HG02884 (cell line): ENCODE measurements at regions not wholly inside any gene's neighbourhood (a gene's known extent, or its start where the extent isn't known, plus 50 kb on each side); places are given as distances from the start of the nearest gene placed in this dataset.
A peak's percentile ranks its signal among the peaks of the same experiment; 100 is the strongest.

Experiments used
- ATAC-seq: cut with Tn5 transposase; IDR thresholded peaks from one replicate; pipeline ENCODE4 v1.9.1; 2021; ENCODE audit warnings: mild to moderate bottlenecking, moderate library complexity; ENCODE audit not compliant: unreplicated experiment

- no peak for ATAC-seq
Measured at GRCh38 chr6:71584712-71585436, 296.3 kb downstream of the OGFRL1 start.

GRCh38 chr6:71585472-71585871 lies 296.9 kb downstream of the OGFRL1 start:
- no peak for ATAC-seq

GRCh38 chr6:71588490-71588889 lies 297.9 kb upstream of the RIMS1 start:
- no peak for ATAC-seq

GRCh38 chr6:71589254-71589653 lies 297.1 kb upstream of the RIMS1 start:
- ATAC-seq, result no peak

GRCh38 chr6:71592643-71593042 lies 293.7 kb upstream of the RIMS1 start:
- no peak for ATAC-seq

- ATAC-seq, result no peak
Measured at GRCh38 chr6:71599359-71599758, 287.0 kb upstream of the RIMS1 start.

- ATAC-seq, result no peak
Measured at GRCh38 chr6:71602385-71603007, 283.9 kb upstream of the RIMS1 start.

- no peak for ATAC-seq
Measured at GRCh38 chr6:71603021-71603420, 283.3 kb upstream of the RIMS1 start.

GRCh38 chr6:71608646-71609045 lies 277.7 kb upstream of the RIMS1 start:
- ATAC-seq, result no peak

- no peak for ATAC-seq
Measured at GRCh38 chr6:71619836-71620235, 266.5 kb upstream of the RIMS1 start.

GRCh38 chr6:71621918-71622519 lies 264.3 kb upstream of the RIMS1 start:
- no peak for ATAC-seq

- ATAC-seq, result peak; percentile 57
Measured at GRCh38 chr6:71642120-71642519, 244.2 kb upstream of the RIMS1 start.

GRCh38 chr6:71642793-71643192 lies 243.6 kb upstream of the RIMS1 start:
- ATAC-seq, result no peak

GRCh38 chr6:71645299-71645698 lies 241.1 kb upstream of the RIMS1 start:
- no peak for ATAC-seq

- ATAC-seq, result no peak
Measured at GRCh38 chr6:71649915-71650314, 236.4 kb upstream of the RIMS1 start.

- no peak for ATAC-seq
Measured at GRCh38 chr6:71651636-71652035, 234.7 kb upstream of the RIMS1 start.

GRCh38 chr6:71656121-71656520 lies 230.2 kb upstream of the RIMS1 start:
- no peak for ATAC-seq

- no peak for ATAC-seq
Measured at GRCh38 chr6:71665931-71666330, 220.4 kb upstream of the RIMS1 start.

GRCh38 chr6:71672876-71673275 lies 213.5 kb upstream of the RIMS1 start:
- ATAC-seq, result no peak

GRCh38 chr6:71675386-71675785 lies 211.0 kb upstream of the RIMS1 start:
- no peak for ATAC-seq

GRCh38 chr6:71676298-71676697 lies 210.1 kb upstream of the RIMS1 start:
- no peak for ATAC-seq

- ATAC-seq, result no peak
Measured at GRCh38 chr6:71678091-71678490, 208.3 kb upstream of the RIMS1 start.
